ENCODE measurements at regions not wholly inside any gene's neighbourhood (a gene's known extent, or its start where the extent isn't known, plus 50 kb on each side); places are given as distances from the start of the nearest gene placed in this dataset.

GRCh38 chrX:13372203-13372980 lies 52.5 kb upstream of the ATXN3L start:
- CTCF ChIA-PET (ENCODE audit: low intra/inter-chr PET ratio, low total read pairs): no interaction called here
- Histone ChIP-seq H3K36me3 (replicated peaks in 1 of 2; ENCODE audit: control insufficient read depth in 1 of 2, insufficient read depth in 2 of 2, low read length in 2 of 2) (no peaks in the 10 kb centered on the region), H3K4me2 (ENCODE audit: low read depth, low read length) (no peak overlapping the region), H3K9me3 (ENCODE audit: low read length) (no peaks in the 10 kb centered on the region), H3K79me2 (ENCODE audit: insufficient read depth, low read length) (no peaks in the 10 kb centered on the region), H4K20me1 (ENCODE audit: insufficient read depth, low read length) (no peaks in the 10 kb centered on the region), H3K27me3 (ENCODE audit: control insufficient read depth in 1 of 2, insufficient read depth in 2 of 2, low read length in 2 of 2) (no peaks in the 10 kb centered on the region), H3K9ac (ENCODE audit: insufficient read depth, low read depth, low read length) (no peak overlapping the region), H3K4me3 (replicated peaks in 1 of 3; ENCODE audit: insufficient read depth in 1 of 3, low read depth in 2 of 3, low read length in 3 of 3) (no peak overlapping the region), H3K4me1 (ENCODE audit: insufficient read depth, low read length) (no peaks in the 10 kb centered on the region), H2AFZ (ENCODE audit: low read length) (no peak overlapping the region), H3K27ac (ENCODE audit: extremely low read length, insufficient read depth, low read length) (no peak overlapping the region)
- intact Hi-C loops (cut with micrococcal nuclease; ENCODE audit: unreplicated experiment) (no loop called here), in situ Hi-C loops (cut with HindIII; ENCODE audit: extremely low pct_ligation_motif_present, low pct_unique_long_range_greater_than_20kb) (no loop called here)
- no peak for TF ChIP-seq ZNF576 (CRISPR knock-in tag; IDR thresholded peaks at IDR 0.05)
- no peak for TF ChIP-seq ZNF44 (CRISPR knock-in tag; IDR thresholded peaks at IDR 0.05)
- TF ChIP-seq PAF1 (CRISPR knock-in tag; IDR thresholded peaks at IDR 0.05): no peak
- no peak for TF ChIP-seq MXI1 (IDR thresholded peaks at IDR 0.05; ENCODE audit: borderline replicate concordance, low read depth, low read length)
- TF ChIP-seq MTERF4 (CRISPR knock-in tag; IDR thresholded peaks at IDR 0.05): no peak
- no peak for TF ChIP-seq ZKSCAN8 (CRISPR knock-in tag; IDR thresholded peaks at IDR 0.05; ENCODE audit: borderline replicate concordance)
- no peak for TF ChIP-seq ZNF3 (CRISPR knock-in tag; IDR thresholded peaks at IDR 0.05)
- TF ChIP-seq DNMT3B (CRISPR knock-in tag; conservative IDR thresholded peaks at IDR 0.05): no peak
- TF ChIP-seq ZNF674 (CRISPR knock-in tag; IDR thresholded peaks at IDR 0.05; ENCODE audit: low read depth): no peak
- 40% methylated on average over 2 of the region's 2 CpGs for WGBS (ENCODE audit: low lambda C conversion rate)
- DNase-seq (ENCODE audit: low spot score) (no peak), ATAC-seq (no peak), FAIRE-seq (no peak)
- no TSS peak for BruUV-seq (replicated peaks)
- POLR2A ChIA-PET: no interaction called here

Data from HepG2 (cell line).